ENCODE measurements at regions not wholly inside any gene's neighbourhood (a gene's known extent, or its start where the extent isn't known, plus 50 kb on each side); places are given as distances from the start of the nearest gene placed in this dataset.

- H3K9me3 ChIP-seq (ENCODE audit: control insufficient read depth, low read length): peaks cover 6% of the 10 kb centered on the region
- H3K79me1 ChIP-seq (replicated peaks; ENCODE audit: low read length, poor library complexity, severe bottlenecking): no peaks in the 10 kb centered on the region
- H4K91ac ChIP-seq (ENCODE audit: low read length): no peak overlapping the region
- no peak overlapping the region for H3K4ac ChIP-seq (ENCODE audit: low read depth in 1 of 2, low read length in 2 of 2)
- H4K8ac ChIP-seq (ENCODE audit: low read length): no peak overlapping the region
- H3K23ac ChIP-seq (ENCODE audit: low read length in 2 of 2): no peak overlapping the region
- H2BK120ac ChIP-seq (ENCODE audit: low read depth, low read length): no peak overlapping the region
- no peak overlapping the region for H3K14ac ChIP-seq (ENCODE audit: low read length in 2 of 2)
- no peak overlapping the region for H2BK15ac ChIP-seq (ENCODE audit: low read depth, poor library complexity, severe bottlenecking)
- no peak overlapping the region for H3K4me2 ChIP-seq (ENCODE audit: low read length, poor library complexity, severe bottlenecking)
- H3K4me3 ChIP-seq (ENCODE audit: insufficient read depth in 1 of 2, low read depth in 1 of 2, low read length in 2 of 2): no peak overlapping the region
- no peak overlapping the region for H3K27ac ChIP-seq (ENCODE audit: low read length, poor library complexity, severe bottlenecking)
- H3K36me3 ChIP-seq (ENCODE audit: control insufficient read depth in 1 of 2, insufficient read depth in 2 of 2, low read depth in 1 of 2, low read length in 2 of 2): no peaks in the 10 kb centered on the region
- H3K4me1 ChIP-seq (ENCODE audit: control insufficient read depth, insufficient read depth, low read depth, low read length): no peaks in the 10 kb centered on the region
- no peak overlapping the region for H2BK5ac ChIP-seq (ENCODE audit: low read depth, low read length, poor library complexity, severe bottlenecking)
- H3K18ac ChIP-seq (ENCODE audit: low read depth in 1 of 2, low read length in 2 of 2): no peak overlapping the region
- H2AK5ac ChIP-seq (ENCODE audit: low read length, severe bottlenecking): no peak overlapping the region
- no peak overlapping the region for H3K9ac ChIP-seq (ENCODE audit: low read length)
- no peaks in the 10 kb centered on the region for H3K27me3 ChIP-seq (ENCODE audit: control insufficient read depth in 1 of 2, insufficient read depth in 1 of 2, low read length in 2 of 2)
- no peak overlapping the region for H2AFZ ChIP-seq (ENCODE audit: low read depth, low read length)
- H2BK12ac ChIP-seq (ENCODE audit: low read length in 2 of 2): no peak overlapping the region
- DNase-seq: no peak
Observed at GRCh38 chr5:30117135-30117534, 1076.4 kb upstream of the CDH6 start.

- Histone ChIP-seq H3K4me2 (ENCODE audit: low read length, poor library complexity, severe bottlenecking) (no peak overlapping the region), H4K8ac (ENCODE audit: low read length) (no peak overlapping the region), H3K23ac (ENCODE audit: low read length in 2 of 2) (no peak overlapping the region), H3K18ac (ENCODE audit: low read depth in 1 of 2, low read length in 2 of 2) (no peak overlapping the region), H4K91ac (ENCODE audit: low read length) (no peak overlapping the region), H3K4me3 (ENCODE audit: insufficient read depth in 1 of 2, low read depth in 1 of 2, low read length in 2 of 2) (no peak overlapping the region), H3K79me1 (replicated peaks; ENCODE audit: low read length, poor library complexity, severe bottlenecking) (no peaks in the 10 kb centered on the region), H3K9ac (ENCODE audit: low read length) (no peak overlapping the region), H2BK5ac (ENCODE audit: low read depth, low read length, poor library complexity, severe bottlenecking) (no peak overlapping the region), H3K36me3 (ENCODE audit: control insufficient read depth in 1 of 2, insufficient read depth in 2 of 2, low read depth in 1 of 2, low read length in 2 of 2) (no peaks in the 10 kb centered on the region), H2AK5ac (ENCODE audit: low read length, severe bottlenecking) (no peak overlapping the region), H2AFZ (ENCODE audit: low read depth, low read length) (no peak overlapping the region), H3K27ac (ENCODE audit: low read length, poor library complexity, severe bottlenecking) (no peak overlapping the region), H3K9me3 (ENCODE audit: control insufficient read depth, low read length) (peaks cover 10% of the 10 kb centered on the region), H2BK12ac (ENCODE audit: low read length in 2 of 2) (no peak overlapping the region), H2BK15ac (ENCODE audit: low read depth, poor library complexity, severe bottlenecking) (no peak overlapping the region), H3K14ac (ENCODE audit: low read length in 2 of 2) (no peak overlapping the region), H3K4me1 (ENCODE audit: control insufficient read depth, insufficient read depth, low read depth, low read length) (no peaks in the 10 kb centered on the region), H3K27me3 (ENCODE audit: control insufficient read depth in 1 of 2, insufficient read depth in 1 of 2, low read length in 2 of 2) (no peaks in the 10 kb centered on the region), H3K4ac (ENCODE audit: low read depth in 1 of 2, low read length in 2 of 2) (no peak overlapping the region), H2BK120ac (ENCODE audit: low read depth, low read length) (no peak overlapping the region)
- no peak for DNase-seq
- 100% methylated on average over 3 of the region's 4 CpGs for WGBS
Observed at GRCh38 chr5:30113542-30113941, 1079.9 kb upstream of the CDH6 start.

GRCh38 chr5:30112867-30113266 is 1080.6 kb upstream of the CDH6 start:
- Histone ChIP-seq H2AFZ (ENCODE audit: low read depth, low read length) (no peak overlapping the region), H2BK120ac (ENCODE audit: low read depth, low read length) (no peak overlapping the region)
- WGBS: no CpG with 5 or more reads among the region's 2 CpGs

GRCh38 chr5:30108051-30108450 is 1085.4 kb upstream of the CDH6 start:
- no peak overlapping the region for H3K23ac ChIP-seq (ENCODE audit: low read length in 2 of 2)
- no peaks in the 10 kb centered on the region for H3K79me1 ChIP-seq (replicated peaks; ENCODE audit: low read length, poor library complexity, severe bottlenecking)
- H2BK120ac ChIP-seq (ENCODE audit: low read depth, low read length): no peak overlapping the region
- no peak overlapping the region for H3K4ac ChIP-seq (ENCODE audit: low read depth in 1 of 2, low read length in 2 of 2)
- no peak overlapping the region for H3K9ac ChIP-seq (ENCODE audit: low read length)
- H4K91ac ChIP-seq (ENCODE audit: low read length): no peak overlapping the region
- H2AFZ ChIP-seq (ENCODE audit: low read depth, low read length): no peak overlapping the region
- no peaks in the 10 kb centered on the region for H3K4me1 ChIP-seq (ENCODE audit: control insufficient read depth, insufficient read depth, low read depth, low read length)
- no peak overlapping the region for H2AK5ac ChIP-seq (ENCODE audit: low read length, severe bottlenecking)
- no peaks in the 10 kb centered on the region for H3K27me3 ChIP-seq (ENCODE audit: control insufficient read depth in 1 of 2, insufficient read depth in 1 of 2, low read length in 2 of 2)
- no peak overlapping the region for H2BK12ac ChIP-seq (ENCODE audit: low read length in 2 of 2)
- H3K4me2 ChIP-seq (ENCODE audit: low read length, poor library complexity, severe bottlenecking): no peak overlapping the region
- H3K18ac ChIP-seq (ENCODE audit: low read depth in 1 of 2, low read length in 2 of 2): no peak overlapping the region
- no peak overlapping the region for H4K8ac ChIP-seq (ENCODE audit: low read length)
- H2BK5ac ChIP-seq (ENCODE audit: low read depth, low read length, poor library complexity, severe bottlenecking): no peak overlapping the region
- peaks cover 10% of the 10 kb centered on the region for H3K9me3 ChIP-seq (ENCODE audit: control insufficient read depth, low read length)
- no CpG with 5 or more reads among the region's 2 CpGs for WGBS
- H3K36me3 ChIP-seq (ENCODE audit: control insufficient read depth in 1 of 2, insufficient read depth in 2 of 2, low read depth in 1 of 2, low read length in 2 of 2): no peaks in the 10 kb centered on the region
- H3K27ac ChIP-seq (ENCODE audit: low read length, poor library complexity, severe bottlenecking): no peak overlapping the region
- no peak overlapping the region for H3K4me3 ChIP-seq (ENCODE audit: insufficient read depth in 1 of 2, low read depth in 1 of 2, low read length in 2 of 2)
- H2BK15ac ChIP-seq (ENCODE audit: low read depth, poor library complexity, severe bottlenecking): no peak overlapping the region
- H3K14ac ChIP-seq (ENCODE audit: low read length in 2 of 2): no peak overlapping the region
- no peak for DNase-seq

More at GRCh38 chr5:30112867-30113266, 1080.6 kb upstream of the CDH6 start:
- no peak overlapping the region for H4K91ac ChIP-seq (ENCODE audit: low read length)
- H4K8ac ChIP-seq (ENCODE audit: low read length): no peak overlapping the region
- no peak overlapping the region for H2AK5ac ChIP-seq (ENCODE audit: low read length, severe bottlenecking)
- H2BK5ac ChIP-seq (ENCODE audit: low read depth, low read length, poor library complexity, severe bottlenecking): no peak overlapping the region
- peaks cover 10% of the 10 kb centered on the region for H3K9me3 ChIP-seq (ENCODE audit: control insufficient read depth, low read length)
- no peak overlapping the region for H2BK12ac ChIP-seq (ENCODE audit: low read length in 2 of 2)
- H3K36me3 ChIP-seq (ENCODE audit: control insufficient read depth in 1 of 2, insufficient read depth in 2 of 2, low read depth in 1 of 2, low read length in 2 of 2): no peaks in the 10 kb centered on the region
- H3K27ac ChIP-seq (ENCODE audit: low read length, poor library complexity, severe bottlenecking): peak overlapping the region; percentile 89
- H3K14ac ChIP-seq (ENCODE audit: low read length in 2 of 2): no peak overlapping the region
- H3K4ac ChIP-seq (ENCODE audit: low read depth in 1 of 2, low read length in 2 of 2): no peak overlapping the region
- DNase-seq: no peak
- no peak overlapping the region for H3K18ac ChIP-seq (ENCODE audit: low read depth in 1 of 2, low read length in 2 of 2)
- no peak overlapping the region for H3K4me2 ChIP-seq (ENCODE audit: low read length, poor library complexity, severe bottlenecking)
- no peak overlapping the region for H3K4me3 ChIP-seq (ENCODE audit: insufficient read depth in 1 of 2, low read depth in 1 of 2, low read length in 2 of 2)
- H2BK15ac ChIP-seq (ENCODE audit: low read depth, poor library complexity, severe bottlenecking): no peak overlapping the region
- no peaks in the 10 kb centered on the region for H3K27me3 ChIP-seq (ENCODE audit: control insufficient read depth in 1 of 2, insufficient read depth in 1 of 2, low read length in 2 of 2)
- no peak overlapping the region for H3K23ac ChIP-seq (ENCODE audit: low read length in 2 of 2)
- no peaks in the 10 kb centered on the region for H3K79me1 ChIP-seq (replicated peaks; ENCODE audit: low read length, poor library complexity, severe bottlenecking)
- no peak overlapping the region for H3K9ac ChIP-seq (ENCODE audit: low read length)
- no peaks in the 10 kb centered on the region for H3K4me1 ChIP-seq (ENCODE audit: control insufficient read depth, insufficient read depth, low read depth, low read length)
